Naive thymus-derived CD4-positive, alpha-beta T cell (primary cell): ENCODE measurements at regions not wholly inside any gene's neighbourhood (a gene's known extent, or its start where the extent isn't known, plus 50 kb on each side); places are given as distances from the start of the nearest gene placed in this dataset.
"Not testable (repeated sequence)": the region's sequence is repeated elsewhere in the genome, so short reads cannot be mapped to it uniquely, and the experiment has no call there.

Source experiments
- ATAC-seq: fragments of 150-1000 bp; cut with Tn5 transposase; 2 replicates; pipeline ENCODE4 v1.10.0; 2021; ENCODE audit warnings: mild to moderate bottlenecking, moderate library complexity
- CTCF ChIA-PET: fragments of 350-600 bp; sonication (Branson Sonifier 250); formaldehyde crosslinking; loops from one replicate; lab custom pipeline; 2021; ENCODE audit warnings: antibody characterized with exemption; lab: Charles Lee
- POLR2A ChIA-PET: fragments of 350-600 bp; sonication (Branson Sonifier 250); formaldehyde crosslinking; loops from one replicate; lab custom pipeline; 2021; ENCODE audit warnings: antibody characterized with exemption, inconsistent platforms; lab: Charles Lee
- DNase-seq, 9 donors: peaks; one replicate each; pipeline versions ENCODE4 v3.0.0 to v3.0.0-alpha.2; 2020 to 2022; ENCODE audit warnings: mixed read lengths in 1 of 9
- H3K27ac ChIP-seq: one replicate; pipeline ENCODE4 v1.7.0; 2013; ENCODE audit warnings: mild to moderate bottlenecking, low read depth, low read length, moderate library complexity
- H3K27me3 ChIP-seq, 2 donors: one replicate each; pipeline ENCODE4 v1.7.0; 2013; ENCODE audit warnings: low read length in 2 of 2, mild to moderate bottlenecking in 2 of 2, moderate library complexity in 2 of 2; ENCODE audit not compliant: control insufficient read depth in 2 of 2, insufficient read depth in 2 of 2
- H3K36me3 ChIP-seq, 3 experiments: 1 replicate in 2 of 3; 2 replicates in 1 of 3; pipeline ENCODE4 v1.7.0; 2013; ENCODE audit warnings: low read length in 3 of 3, mild to moderate bottlenecking in 3 of 3, moderate library complexity in 1 of 3; ENCODE audit not compliant: insufficient read depth in 3 of 3, control insufficient read depth in 2 of 3
- H3K4me1 ChIP-seq, 2 donors: one replicate each; pipeline ENCODE4 v1.7.0; 2013; ENCODE audit warnings: low read length in 2 of 2, mild to moderate bottlenecking in 2 of 2, moderate library complexity in 1 of 2; ENCODE audit not compliant: control insufficient read depth in 2 of 2, insufficient read depth in 2 of 2
- H3K4me3 ChIP-seq: 2 replicates; pipeline ENCODE4 v1.7.0; 2013; ENCODE audit warnings: mild to moderate bottlenecking, low read length
- H3K9me3 ChIP-seq, 3 experiments: 1 replicate in 2 of 3; 2 replicates in 1 of 3; pipeline ENCODE4 v1.7.0; 2013; ENCODE audit warnings: low read length in 3 of 3; ENCODE audit not compliant: control insufficient read depth in 2 of 3
- H3K27ac Mint-ChIP-seq, 9 donors: one replicate each; pipeline ENCODE4 v1.8.0; 2020 to 2022; ENCODE audit warnings: mixed read lengths in 9 of 9, mild to moderate bottlenecking in 8 of 9, moderate library complexity in 5 of 9, inconsistent platforms in 2 of 9
- H3K27me3 Mint-ChIP-seq, 5 donors: one replicate each; pipeline ENCODE4 v1.8.0; 2021 to 2022; ENCODE audit warnings: mixed read lengths in 5 of 5, mild to moderate bottlenecking in 1 of 5
- H3K36me3 Mint-ChIP-seq, 5 donors: one replicate each; pipeline ENCODE4 v1.8.0; 2020 to 2022; ENCODE audit warnings: mixed read lengths in 5 of 5, mild to moderate bottlenecking in 3 of 5, inconsistent platforms in 1 of 5
- H3K4me1 Mint-ChIP-seq, 7 donors: one replicate each; pipeline ENCODE4 v1.8.0; 2020 to 2022; ENCODE audit warnings: mixed read lengths in 7 of 7, mild to moderate bottlenecking in 3 of 7, inconsistent platforms in 1 of 7
- H3K4me3 Mint-ChIP-seq, 10 donors: one replicate each; pipeline ENCODE4 v1.8.0; 2020 to 2022; ENCODE audit warnings: mild to moderate bottlenecking in 10 of 10, mixed read lengths in 10 of 10, moderate library complexity in 6 of 10, inconsistent platforms in 2 of 10
- H3K9me3 Mint-ChIP-seq, 11 donors: one replicate each; pipeline ENCODE4 v1.8.0; 2020 to 2022; ENCODE audit warnings: mixed read lengths in 11 of 11, mild to moderate bottlenecking in 4 of 11, inconsistent platforms in 1 of 11, moderate library complexity in 1 of 11
- intact Hi-C, 2 donors: fragments of 100-400 bp; cut with micrococcal nuclease; formaldehyde crosslinking; loops; one replicate each; pipeline ENCODE4 v1.15.1; 2023

DNA sequence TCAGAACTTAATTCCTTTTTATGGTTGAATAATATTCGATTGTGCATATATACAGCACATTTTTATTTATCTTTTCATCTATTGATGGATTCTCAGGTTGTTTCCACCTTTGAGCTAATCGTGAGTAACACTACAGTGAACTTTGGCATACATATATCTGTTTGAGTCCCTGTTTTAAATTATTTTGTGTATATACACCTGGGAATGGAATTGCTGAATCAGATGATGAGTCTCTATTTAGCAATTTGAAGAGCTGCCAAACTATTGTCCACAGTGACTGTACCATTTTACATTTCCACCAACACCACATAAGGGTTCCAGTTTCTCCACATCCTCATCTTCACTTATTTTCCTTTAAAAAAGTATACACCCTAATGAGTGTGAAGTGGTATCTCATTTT, 166.2 kb upstream of the FGF13 start:
- Histone ChIP-seq H3K27ac (no peak overlapping the region), H3K36me3 (no peaks in the 10 kb centered on the region), H3K4me3 (no peak overlapping the region), H3K9me3 (no peaks in the 10 kb centered on the region), H3K4me1 (no peaks in the 10 kb centered on the region), H3K27me3 (no peaks in the 10 kb centered on the region)
- Mint-ChIP-seq H3K4me3 (no peak overlapping the region), H3K9me3 (peaks cover 0 to 23% (median 5%) of the 10 kb centered on the region in 11 donors), H3K36me3 (no peaks in the 10 kb centered on the region), H3K4me1 (no peaks in the 10 kb centered on the region), H3K27ac (no peak overlapping the region), H3K27me3 (no peaks in the 10 kb centered on the region)
- ATAC-seq (no peak), DNase-seq (no peak)
- ChIA-PET CTCF (no interaction called here), POLR2A (no interaction called here)
- intact Hi-C loops = no loop called here

DNA sequence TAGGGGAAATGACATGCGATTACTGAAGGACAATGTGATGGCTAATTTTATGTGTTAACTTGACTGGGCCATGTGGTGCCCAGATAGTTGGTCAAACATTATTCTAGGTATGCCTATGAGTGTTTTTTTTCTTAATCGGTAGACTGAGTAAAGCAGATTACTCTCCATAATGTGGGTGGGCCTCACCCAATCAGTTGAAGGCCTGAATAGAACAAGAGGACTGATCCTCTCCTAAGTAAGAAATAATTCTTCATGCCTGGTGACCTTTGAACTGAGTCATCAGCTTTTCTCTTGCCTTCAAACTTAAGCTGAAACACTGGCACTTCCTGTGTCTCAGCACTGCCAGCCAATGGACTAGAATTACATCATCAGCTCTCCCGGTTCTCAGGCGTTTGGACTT, 164.0 kb upstream of the FGF13 start:
- H3K36me3 Mint-ChIP-seq = no peaks in the 10 kb centered on the region
- no peak overlapping the region for H3K27ac Mint-ChIP-seq
- intact Hi-C loops = no loop called here
- H3K27ac ChIP-seq = no peak overlapping the region
- H3K27me3 Mint-ChIP-seq = no peaks in the 10 kb centered on the region
- no peak for DNase-seq
- no peaks in the 10 kb centered on the region for H3K4me1 ChIP-seq
- H3K9me3 Mint-ChIP-seq = peaks cover 0 to 16% (median 0%) of the 10 kb centered on the region in 11 donors
- H3K27me3 ChIP-seq = no peaks in the 10 kb centered on the region
- CTCF ChIA-PET = no interaction called here
- no peak overlapping the region for H3K4me3 Mint-ChIP-seq
- H3K9me3 ChIP-seq = no peaks in the 10 kb centered on the region
- no peak overlapping the region for H3K4me3 ChIP-seq
- no peak for ATAC-seq
- peaks cover 0 to 1% (median 0%) of the 10 kb centered on the region in 7 donors for H3K4me1 Mint-ChIP-seq
- no peaks in the 10 kb centered on the region for H3K36me3 ChIP-seq
- POLR2A ChIA-PET = no interaction called here

DNA sequence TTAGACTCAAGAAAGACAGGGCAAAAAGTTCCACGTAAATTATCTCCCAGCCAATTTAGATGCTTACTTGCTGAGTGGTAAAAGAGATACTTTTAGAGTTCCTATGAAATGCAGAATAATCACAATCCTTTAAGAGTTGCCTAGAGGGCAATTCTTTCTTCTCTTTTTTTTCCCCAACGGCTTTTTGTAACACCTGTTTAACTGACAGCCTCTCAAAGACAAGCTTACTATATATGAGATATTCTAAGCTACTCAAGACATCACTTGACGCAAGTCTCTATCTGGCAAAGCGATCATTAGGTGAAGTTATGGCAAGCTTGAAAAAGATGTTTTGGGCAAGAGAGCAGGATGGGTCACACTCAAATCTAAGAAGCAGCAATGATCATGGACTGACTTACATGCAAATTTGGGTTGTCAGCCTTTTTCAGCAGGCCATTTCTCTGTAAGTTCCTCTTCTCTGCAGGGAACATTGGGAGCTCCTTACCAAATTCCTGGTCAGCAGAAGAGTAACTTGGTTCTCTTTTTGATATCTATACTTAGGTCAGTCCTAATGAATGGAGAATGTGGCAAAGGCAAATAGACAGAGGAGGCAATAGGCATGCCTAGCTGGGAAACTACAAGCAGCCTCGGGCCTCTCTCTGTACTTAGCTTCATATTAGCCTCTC, 162.9 kb upstream of the FGF13 start:
- CTCF ChIA-PET = no interaction called here
- no peaks in the 10 kb centered on the region for H3K36me3 Mint-ChIP-seq

DNA sequence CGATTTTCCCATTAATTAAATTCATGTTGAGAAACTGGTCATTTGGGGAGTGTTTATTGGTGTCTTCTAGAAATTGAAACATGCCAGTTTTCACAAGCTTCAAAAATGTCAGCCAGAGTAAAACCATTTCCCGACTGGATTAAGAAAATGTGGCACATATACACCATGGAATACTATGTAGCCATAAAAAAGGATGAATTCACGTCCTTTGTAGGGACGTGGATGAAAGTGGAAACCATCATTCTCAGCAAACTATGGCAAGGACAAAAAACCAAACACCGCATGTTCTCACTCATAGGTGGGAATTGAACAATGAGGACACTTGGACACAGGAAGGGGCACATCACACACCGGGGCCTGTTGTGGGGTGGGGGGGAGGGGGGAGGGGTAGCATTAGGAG, 162.1 kb upstream of the FGF13 start:
- H3K4me1 Mint-ChIP-seq, POLR2A ChIA-PET, CTCF ChIA-PET: not testable (repeated sequence)

More for the DNA sequence above, 162.9 kb upstream of the FGF13 start:
- Histone ChIP-seq H3K27ac (no peak overlapping the region), H3K9me3 (no peaks in the 10 kb centered on the region), H3K4me1 (no peaks in the 10 kb centered on the region), H3K27me3 (no peaks in the 10 kb centered on the region), H3K36me3 (no peaks in the 10 kb centered on the region), H3K4me3 (no peak overlapping the region)
- Mint-ChIP-seq H3K27ac (no peak overlapping the region), H3K27me3 (no peaks in the 10 kb centered on the region), H3K4me3 (no peak overlapping the region), H3K4me1 (peaks cover 0 to 1% (median 0%) of the 10 kb centered on the region in 7 donors), H3K9me3 (peaks cover 0 to 16% (median 0%) of the 10 kb centered on the region in 11 donors)
- intact Hi-C loops = no loop called here
- POLR2A ChIA-PET = no interaction called here
- DNase-seq (no peak), ATAC-seq (no peak)

DNA sequence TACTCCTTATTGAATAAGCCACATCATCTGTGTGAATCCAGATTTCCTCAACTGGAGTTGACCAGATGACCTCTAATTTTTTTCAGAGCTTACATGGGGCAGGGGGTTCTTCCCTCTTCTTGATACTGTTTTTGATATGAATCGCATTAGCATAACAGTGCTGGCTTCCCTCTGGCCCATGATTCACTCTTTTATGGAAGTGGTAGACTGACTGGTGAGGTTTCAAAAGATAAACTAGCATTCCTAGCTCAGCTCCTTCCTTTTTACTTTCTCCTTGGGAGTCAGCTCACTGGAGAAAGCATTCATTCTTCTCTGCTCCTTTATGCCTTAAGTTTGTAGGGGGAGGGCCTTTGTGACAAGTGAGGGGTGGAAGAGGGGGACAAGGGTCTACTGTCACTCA, 161.0 kb upstream of the FGF13 start:
- H3K36me3 ChIP-seq = no peaks in the 10 kb centered on the region
- H3K27ac ChIP-seq = no peak overlapping the region
- peaks cover 0 to 1% (median 0%) of the 10 kb centered on the region in 7 donors for H3K4me1 Mint-ChIP-seq
- ATAC-seq (no peak), DNase-seq (no peak)
- no peaks in the 10 kb centered on the region for H3K27me3 Mint-ChIP-seq
- H3K4me3 Mint-ChIP-seq = no peak overlapping the region
- H3K4me3 ChIP-seq = no peak overlapping the region
- ChIA-PET CTCF (no interaction called here), POLR2A (no interaction called here)
- intact Hi-C loops = no loop called here
- no peaks in the 10 kb centered on the region for H3K9me3 ChIP-seq
- H3K4me1 ChIP-seq = no peaks in the 10 kb centered on the region
- peaks cover 0 to 10% (median 0%) of the 10 kb centered on the region in 11 donors for H3K9me3 Mint-ChIP-seq
- no peaks in the 10 kb centered on the region for H3K27me3 ChIP-seq
- no peaks in the 10 kb centered on the region for H3K36me3 Mint-ChIP-seq
- no peak overlapping the region for H3K27ac Mint-ChIP-seq

More for the DNA sequence above, 162.1 kb upstream of the FGF13 start:
- peaks cover 0 to 11% (median 0%) of the 10 kb centered on the region in 11 donors for H3K9me3 Mint-ChIP-seq
- H3K36me3 Mint-ChIP-seq, H3K9me3 ChIP-seq, H3K27me3 Mint-ChIP-seq, H3K4me3 ChIP-seq, H3K4me1 ChIP-seq, ATAC-seq, H3K36me3 ChIP-seq, intact Hi-C loops, H3K27ac Mint-ChIP-seq, H3K27ac ChIP-seq, DNase-seq, H3K4me3 Mint-ChIP-seq, H3K27me3 ChIP-seq: not testable (repeated sequence)

DNA sequence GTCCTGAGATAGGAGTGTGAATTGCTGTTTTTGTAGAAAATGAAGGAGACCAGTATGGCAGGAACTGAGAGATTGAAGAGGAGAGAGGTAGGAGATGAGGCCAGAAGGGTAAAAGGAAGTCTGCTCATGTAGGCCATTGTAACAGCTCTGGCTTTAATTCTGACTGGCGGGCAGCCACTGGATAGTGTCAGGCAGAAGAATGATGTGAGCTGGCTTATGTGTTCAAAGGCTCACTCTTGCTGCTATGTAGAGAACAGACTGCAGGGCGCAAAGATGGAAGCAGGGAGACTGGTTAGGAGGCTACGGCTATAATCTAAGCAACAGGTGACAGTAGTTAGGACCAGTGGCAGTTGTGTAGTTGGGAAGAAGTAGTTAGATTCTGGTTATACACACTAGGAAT, 160.2 kb upstream of the FGF13 start:
- ATAC-seq (no peak), DNase-seq (no peak)
- Histone ChIP-seq H3K4me1 (no peaks in the 10 kb centered on the region), H3K27me3 (no peaks in the 10 kb centered on the region), H3K27ac (no peak overlapping the region), H3K4me3 (no peak overlapping the region), H3K9me3 (no peaks in the 10 kb centered on the region), H3K36me3 (no peaks in the 10 kb centered on the region)
- Mint-ChIP-seq H3K9me3 (peaks cover 0 to 10% (median 0%) of the 10 kb centered on the region in 11 donors), H3K4me3 (no peak overlapping the region), H3K27me3 (no peaks in the 10 kb centered on the region), H3K36me3 (no peaks in the 10 kb centered on the region), H3K27ac (no peak overlapping the region), H3K4me1 (peaks cover 0 to 1% (median 0%) of the 10 kb centered on the region in 7 donors)
- CTCF ChIA-PET = no interaction called here
- intact Hi-C loops = no loop called here
- POLR2A ChIA-PET = no interaction called here

DNA sequence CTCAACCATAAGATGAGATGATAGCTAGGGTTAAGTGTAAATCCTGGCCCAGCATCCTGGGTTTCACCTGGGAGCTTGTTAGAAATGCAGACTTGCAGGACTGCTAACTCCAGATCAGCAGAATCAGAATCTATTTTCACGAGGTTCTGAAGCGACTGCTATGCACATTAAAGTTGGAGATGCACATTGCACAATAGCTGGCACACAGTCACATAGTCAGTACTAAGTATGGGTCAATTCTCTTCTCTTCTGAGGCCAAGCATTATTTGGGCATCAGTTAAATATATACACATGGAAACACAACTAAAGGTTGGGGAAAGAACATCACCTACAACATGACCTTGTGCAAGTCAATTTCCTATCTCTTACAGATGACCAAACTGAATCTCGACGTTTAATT, 155.1 kb upstream of the FGF13 start:
- Mint-ChIP-seq H3K4me3 (no peak overlapping the region), H3K9me3 (no peaks in the 10 kb centered on the region), H3K27ac (no peak overlapping the region), H3K36me3 (no peaks in the 10 kb centered on the region), H3K4me1 (peaks cover 0 to 1% (median 0%) of the 10 kb centered on the region in 7 donors), H3K27me3 (no peaks in the 10 kb centered on the region)
- ATAC-seq = no peak
- POLR2A ChIA-PET = no interaction called here
- CTCF ChIA-PET = no interaction called here
- Histone ChIP-seq H3K27ac (no peak overlapping the region), H3K4me1 (no peaks in the 10 kb centered on the region), H3K4me3 (no peak overlapping the region), H3K9me3 (no peaks in the 10 kb centered on the region), H3K36me3 (no peaks in the 10 kb centered on the region), H3K27me3 (no peaks in the 10 kb centered on the region)
- no peak for DNase-seq
- intact Hi-C loops = no loop called here
